ENCODE measurements at regions not wholly inside any gene's neighbourhood (a gene's known extent, or its start where the extent isn't known, plus 50 kb on each side); places are given as distances from the start of the nearest gene placed in this dataset.

DNA sequence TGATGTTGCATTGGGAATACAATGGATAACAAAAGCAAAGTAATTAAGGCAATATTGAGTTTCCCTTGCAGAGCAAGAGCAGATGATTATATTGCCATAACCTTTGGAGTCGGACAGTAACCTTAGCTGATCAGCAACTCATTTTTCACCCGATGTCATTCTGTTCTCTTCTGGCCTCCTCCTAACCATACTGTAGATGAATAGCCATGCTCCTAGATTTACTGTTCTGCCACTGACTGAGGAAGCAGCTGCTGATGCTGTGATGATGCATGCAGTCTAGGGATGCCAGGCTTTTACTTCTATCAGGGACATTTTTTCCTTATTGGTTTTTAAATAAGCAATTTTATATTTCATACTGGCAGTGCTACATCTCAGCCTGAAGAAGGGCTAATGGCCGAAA lies 443.9 kb downstream of the GPAT3 start:
- TF ChIP-seq, protein P1, sequence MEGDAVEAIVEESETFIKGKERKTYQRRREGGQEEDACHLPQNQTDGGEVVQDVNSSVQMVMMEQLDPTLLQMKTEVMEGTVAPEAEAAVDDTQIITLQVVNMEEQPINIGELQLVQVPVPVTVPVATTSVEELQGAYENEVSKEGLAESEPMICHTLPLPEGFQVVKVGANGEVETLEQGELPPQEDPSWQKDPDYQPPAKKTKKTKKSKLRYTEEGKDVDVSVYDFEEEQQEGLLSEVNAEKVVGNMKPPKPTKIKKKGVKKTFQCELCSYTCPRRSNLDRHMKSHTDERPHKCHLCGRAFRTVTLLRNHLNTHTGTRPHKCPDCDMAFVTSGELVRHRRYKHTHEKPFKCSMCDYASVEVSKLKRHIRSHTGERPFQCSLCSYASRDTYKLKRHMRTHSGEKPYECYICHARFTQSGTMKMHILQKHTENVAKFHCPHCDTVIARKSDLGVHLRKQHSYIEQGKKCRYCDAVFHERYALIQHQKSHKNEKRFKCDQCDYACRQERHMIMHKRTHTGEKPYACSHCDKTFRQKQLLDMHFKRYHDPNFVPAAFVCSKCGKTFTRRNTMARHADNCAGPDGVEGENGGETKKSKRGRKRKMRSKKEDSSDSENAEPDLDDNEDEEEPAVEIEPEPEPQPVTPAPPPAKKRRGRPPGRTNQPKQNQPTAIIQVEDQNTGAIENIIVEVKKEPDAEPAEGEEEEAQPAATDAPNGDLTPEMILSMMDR (IDR thresholded peaks at IDR 0.05; ENCODE audit: borderline replicate concordance, extremely low read depth, insufficient read depth), result no peak
- Histone ChIP-seq H3K36me3 (ENCODE audit: control insufficient read depth in 2 of 3, insufficient read depth in 3 of 3, low read length in 3 of 3) (no peaks in the 10 kb centered on the region), H3K27me3 (ENCODE audit: control insufficient read depth, insufficient read depth, low read length) (no peaks in the 10 kb centered on the region), H3K9ac (ENCODE audit: low read length in 3 of 3) (no peak overlapping the region), H3K9me3 (ENCODE audit: control insufficient read depth in 2 of 3, insufficient read depth in 1 of 3, low read length in 3 of 3) (peaks cover 0 to 5% (median 2%) of the 10 kb centered on the region in 3 donors), H3K4me3 (ENCODE audit: low read length in 3 of 3) (no peak overlapping the region), H3K27ac (ENCODE audit: low read depth in 2 of 2, low read length in 2 of 2) (no peak overlapping the region), H3K4me1 (ENCODE audit: control insufficient read depth in 2 of 3, insufficient read depth in 2 of 3, low read depth in 1 of 3, low read length in 3 of 3) (no peaks in the 10 kb centered on the region)
- no peak for DNase-seq
- FAIRE-seq, result no peak
- intact Hi-C loops (cut with DNase I), result no loop called here

DNA sequence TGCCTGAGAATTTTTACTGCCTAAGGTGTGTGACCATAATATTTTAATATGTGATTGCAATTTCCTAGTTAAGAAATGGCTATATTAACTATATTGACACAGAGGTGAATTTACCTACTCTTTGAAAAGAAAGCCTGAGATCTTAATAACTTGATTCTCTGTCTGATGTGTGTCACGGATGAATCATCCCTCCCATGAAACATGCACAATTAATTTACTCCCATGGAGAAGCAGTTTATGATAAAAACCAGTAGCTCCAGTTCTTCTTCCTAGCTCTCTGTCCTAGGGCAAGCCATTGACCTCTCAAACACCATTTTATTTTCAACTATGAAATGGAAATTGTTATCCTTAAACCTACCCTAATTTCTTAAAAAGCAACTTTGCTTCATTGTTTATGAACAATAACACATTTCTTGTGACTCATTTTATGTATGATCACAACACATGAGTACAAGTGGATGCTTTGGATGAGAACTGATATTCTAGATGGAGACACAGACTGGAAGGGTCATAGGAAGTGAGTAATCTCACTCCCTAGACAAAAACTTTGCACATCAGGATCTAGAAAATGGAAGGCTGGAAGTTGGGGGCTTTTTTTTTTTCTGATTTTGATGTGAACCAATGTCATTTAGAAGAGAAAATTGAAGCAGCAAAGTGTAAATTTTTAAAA lies 438.3 kb downstream of the GPAT3 start:
- intact Hi-C loops (cut with DNase I), result no loop called here
- no peak for FAIRE-seq
- H3K9ac ChIP-seq (ENCODE audit: low read length in 3 of 3), result no peak overlapping the region
- no peaks in the 10 kb centered on the region for H3K36me3 ChIP-seq (ENCODE audit: control insufficient read depth in 2 of 3, insufficient read depth in 3 of 3, low read length in 3 of 3)
- H3K9me3 ChIP-seq (ENCODE audit: control insufficient read depth in 2 of 3, insufficient read depth in 1 of 3, low read length in 3 of 3), result no peaks in the 10 kb centered on the region
- H3K4me3 ChIP-seq (ENCODE audit: low read length in 3 of 3), result no peak overlapping the region
- H3K27me3 ChIP-seq (ENCODE audit: control insufficient read depth, insufficient read depth, low read length), result no peaks in the 10 kb centered on the region
- TF ChIP-seq, protein P1 (IDR thresholded peaks at IDR 0.05; ENCODE audit: borderline replicate concordance, extremely low read depth, insufficient read depth), result no peak
- no peak overlapping the region for H3K27ac ChIP-seq (ENCODE audit: low read depth in 2 of 2, low read length in 2 of 2)
- no peaks in the 10 kb centered on the region for H3K4me1 ChIP-seq (ENCODE audit: control insufficient read depth in 2 of 3, insufficient read depth in 2 of 3, low read depth in 1 of 3, low read length in 3 of 3)
- no peak for DNase-seq

DNA sequence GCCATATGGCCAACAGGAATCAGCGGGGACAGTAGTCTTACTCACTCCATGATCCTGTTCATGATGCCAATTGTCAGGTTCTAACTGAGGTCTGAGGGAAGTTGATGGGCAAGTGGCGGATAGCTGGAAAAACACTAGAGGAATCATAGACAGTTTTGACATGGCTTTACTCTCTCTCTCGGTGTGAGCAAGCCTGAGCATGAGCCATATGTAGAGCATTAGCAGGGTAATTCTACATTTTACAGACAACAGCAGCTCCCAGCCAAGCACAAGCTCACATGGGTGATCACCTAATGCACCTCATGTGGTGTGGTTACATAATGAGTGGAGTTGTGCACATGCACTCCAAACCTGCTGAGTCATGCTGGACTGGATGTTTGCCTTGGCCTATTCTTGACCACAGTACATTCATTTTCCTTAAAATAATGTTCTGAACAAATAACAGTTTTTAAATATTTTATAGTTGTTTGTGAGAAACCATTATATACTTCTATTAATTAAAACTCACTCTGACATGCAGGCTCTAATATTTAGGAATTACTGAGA lies 429.2 kb downstream of the GPAT3 start:
- H3K36me3 ChIP-seq (ENCODE audit: control insufficient read depth in 2 of 3, insufficient read depth in 3 of 3, low read length in 3 of 3), result no peaks in the 10 kb centered on the region
- TF ChIP-seq, protein P1 (IDR thresholded peaks at IDR 0.05; ENCODE audit: borderline replicate concordance, extremely low read depth, insufficient read depth), result no peak
- FAIRE-seq (no peak), DNase-seq (no peak)
- H3K4me3 ChIP-seq (ENCODE audit: low read length in 3 of 3), result no peak overlapping the region
- H3K9ac ChIP-seq (ENCODE audit: low read length in 3 of 3), result no peak overlapping the region
- H3K27me3 ChIP-seq (ENCODE audit: control insufficient read depth, insufficient read depth, low read length), result no peaks in the 10 kb centered on the region
- no peak overlapping the region for H3K27ac ChIP-seq (ENCODE audit: low read depth in 2 of 2, low read length in 2 of 2)
- H3K9me3 ChIP-seq (ENCODE audit: control insufficient read depth in 2 of 3, insufficient read depth in 1 of 3, low read length in 3 of 3), result no peaks in the 10 kb centered on the region
- intact Hi-C loops (cut with DNase I), result no loop called here
- no peaks in the 10 kb centered on the region for H3K4me1 ChIP-seq (ENCODE audit: control insufficient read depth in 2 of 3, insufficient read depth in 2 of 3, low read depth in 1 of 3, low read length in 3 of 3)
